T-helper 2 cell treated with Interferon-gamma antibody and Interleukin-4, amounts not matched to agents 5 μg/mL and 100 μg/mL, for 36 hours (primary cell): ENCODE measurements at regions not wholly inside any gene's neighbourhood (a gene's known extent, or its start where the extent isn't known, plus 50 kb on each side); places are given as distances from the start of the nearest gene placed in this dataset.
"Not testable (repeated sequence)": the region's sequence is repeated elsewhere in the genome, so short reads cannot be mapped to it uniquely, and the experiment has no call there.

ENCODE experiments used
- DNase-seq: peaks from one replicate; pipeline ENCODE4 v3.0.0; 2021; ENCODE audit warnings: low spot score
- H3K27ac Mint-ChIP-seq: one replicate; pipeline ENCODE4 v1.8.0; 2021; ENCODE audit warnings: mild to moderate bottlenecking, mixed read lengths
- H3K27me3 Mint-ChIP-seq: one replicate; pipeline ENCODE4 v1.8.0; 2021; ENCODE audit warnings: low read depth, mixed read lengths
- H3K36me3 Mint-ChIP-seq: one replicate; pipeline ENCODE4 v1.8.0; 2021; ENCODE audit warnings: low read depth, mixed read lengths
- H3K4me1 Mint-ChIP-seq: one replicate; pipeline ENCODE4 v1.8.0; 2021; ENCODE audit warnings: low read depth, mixed read lengths
- H3K4me3 Mint-ChIP-seq: one replicate; pipeline ENCODE4 v1.8.0; 2022; ENCODE audit warnings: mild to moderate bottlenecking, moderate library complexity, mixed read lengths
- H3K9me3 Mint-ChIP-seq: one replicate; pipeline ENCODE4 v1.8.0; 2021; ENCODE audit warnings: mixed read lengths

- Mint-ChIP-seq H3K9me3 (peaks cover 8% of the 10 kb centered on the region), H3K36me3 (no peaks in the 10 kb centered on the region), H3K4me3 (no peak overlapping the region), H3K27me3 (no peaks in the 10 kb centered on the region), H3K4me1 (no peaks in the 10 kb centered on the region), H3K27ac (no peak overlapping the region)
- DNase-seq, result no peak
Observed at GRCh38 chr17:70265471-70265870, 96.1 kb downstream of the KCNJ2 start.

- peaks cover 8% of the 10 kb centered on the region for H3K9me3 Mint-ChIP-seq
- no peak overlapping the region for H3K27ac Mint-ChIP-seq
- H3K4me3 Mint-ChIP-seq, result no peak overlapping the region
- no peak for DNase-seq
- no peaks in the 10 kb centered on the region for H3K36me3 Mint-ChIP-seq
- H3K27me3 Mint-ChIP-seq, result no peaks in the 10 kb centered on the region
- H3K4me1 Mint-ChIP-seq, result no peaks in the 10 kb centered on the region
Observed at GRCh38 chr17:70266394-70266793, 97.1 kb downstream of the KCNJ2 start.

- H3K27me3 Mint-ChIP-seq, result no peaks in the 10 kb centered on the region
- no peak overlapping the region for H3K4me3 Mint-ChIP-seq
- H3K4me1 Mint-ChIP-seq, result no peaks in the 10 kb centered on the region
- no peak for DNase-seq
- no peak overlapping the region for H3K27ac Mint-ChIP-seq
- peaks cover 8% of the 10 kb centered on the region for H3K9me3 Mint-ChIP-seq
- H3K36me3 Mint-ChIP-seq, result no peaks in the 10 kb centered on the region
Observed at GRCh38 chr17:70268383-70268782, 99.1 kb downstream of the KCNJ2 start.

GRCh38 chr17:70270554-70270953 lies 101.2 kb downstream of the KCNJ2 start:
- no peaks in the 10 kb centered on the region for H3K4me1 Mint-ChIP-seq
- H3K27ac Mint-ChIP-seq, result no peak overlapping the region
- peaks cover 8% of the 10 kb centered on the region for H3K9me3 Mint-ChIP-seq
- no peaks in the 10 kb centered on the region for H3K36me3 Mint-ChIP-seq
- H3K27me3 Mint-ChIP-seq, result no peaks in the 10 kb centered on the region
- DNase-seq, result no peak
- no peak overlapping the region for H3K4me3 Mint-ChIP-seq

GRCh38 chr17:70271200-70271599 lies 101.9 kb downstream of the KCNJ2 start:
- H3K36me3 Mint-ChIP-seq, result no peaks in the 10 kb centered on the region
- H3K4me3 Mint-ChIP-seq, result no peak overlapping the region
- no peaks in the 10 kb centered on the region for H3K4me1 Mint-ChIP-seq
- H3K27ac Mint-ChIP-seq, result no peak overlapping the region
- H3K9me3 Mint-ChIP-seq, result peaks cover 8% of the 10 kb centered on the region
- DNase-seq, result no peak
- H3K27me3 Mint-ChIP-seq, result no peaks in the 10 kb centered on the region

GRCh38 chr17:70271672-70272071 lies 102.3 kb downstream of the KCNJ2 start:
- no peaks in the 10 kb centered on the region for H3K4me1 Mint-ChIP-seq
- H3K27ac Mint-ChIP-seq, result no peak overlapping the region
- no peak overlapping the region for H3K4me3 Mint-ChIP-seq
- H3K9me3 Mint-ChIP-seq, result peaks cover 8% of the 10 kb centered on the region
- H3K36me3 Mint-ChIP-seq, result no peaks in the 10 kb centered on the region
- DNase-seq, result no peak
- H3K27me3 Mint-ChIP-seq, result no peaks in the 10 kb centered on the region

GRCh38 chr17:70274255-70274654 lies 104.9 kb downstream of the KCNJ2 start:
- Mint-ChIP-seq H3K36me3 (no peaks in the 10 kb centered on the region), H3K9me3 (peaks cover 1% of the 10 kb centered on the region), H3K4me1 (no peaks in the 10 kb centered on the region), H3K27ac (no peak overlapping the region), H3K4me3 (no peak overlapping the region), H3K27me3 (no peaks in the 10 kb centered on the region)
- no peak for DNase-seq

GRCh38 chr17:70276906-70277305 lies 107.6 kb downstream of the KCNJ2 start:
- H3K4me1 Mint-ChIP-seq, result no peaks in the 10 kb centered on the region
- no peaks in the 10 kb centered on the region for H3K27me3 Mint-ChIP-seq
- H3K36me3 Mint-ChIP-seq, result no peaks in the 10 kb centered on the region
- peaks cover 11% of the 10 kb centered on the region for H3K9me3 Mint-ChIP-seq
- H3K27ac Mint-ChIP-seq, result no peak overlapping the region
- H3K4me3 Mint-ChIP-seq, result no peak overlapping the region
- no peak for DNase-seq

- Mint-ChIP-seq H3K4me1 (no peaks in the 10 kb centered on the region), H3K27ac (no peak overlapping the region), H3K27me3 (no peaks in the 10 kb centered on the region), H3K9me3 (peaks cover 11% of the 10 kb centered on the region), H3K4me3 (no peak overlapping the region), H3K36me3 (no peaks in the 10 kb centered on the region)
- no peak for DNase-seq
Observed at GRCh38 chr17:70278844-70279462, 109.6 kb downstream of the KCNJ2 start.

- Mint-ChIP-seq H3K4me3 (no peak overlapping the region), H3K4me1 (no peaks in the 10 kb centered on the region), H3K27me3 (no peaks in the 10 kb centered on the region), H3K9me3 (peaks cover 2% of the 10 kb centered on the region), H3K36me3 (no peaks in the 10 kb centered on the region), H3K27ac (no peak overlapping the region)
- no peak for DNase-seq
Observed at GRCh38 chr17:70286391-70286790, 117.1 kb downstream of the KCNJ2 start.

GRCh38 chr17:70288540-70289290 lies 119.4 kb downstream of the KCNJ2 start:
- no peak for DNase-seq

GRCh38 chr17:70290770-70291169 lies 121.4 kb downstream of the KCNJ2 start:
- Mint-ChIP-seq H3K36me3 (no peaks in the 10 kb centered on the region), H3K27ac (no peak overlapping the region), H3K4me3 (no peak overlapping the region), H3K27me3 (no peaks in the 10 kb centered on the region), H3K9me3 (peaks cover 4% of the 10 kb centered on the region), H3K4me1 (no peaks in the 10 kb centered on the region)
- no peak for DNase-seq

More at GRCh38 chr17:70288540-70289290, 119.4 kb downstream of the KCNJ2 start:
- Mint-ChIP-seq H3K4me1 (no peaks in the 10 kb centered on the region), H3K27ac (no peak overlapping the region), H3K36me3 (no peaks in the 10 kb centered on the region), H3K4me3 (no peak overlapping the region), H3K27me3 (no peaks in the 10 kb centered on the region), H3K9me3 (no peaks in the 10 kb centered on the region)

GRCh38 chr17:70292366-70292765 lies 123.0 kb downstream of the KCNJ2 start:
- Mint-ChIP-seq H3K4me3 (no peak overlapping the region), H3K27ac (no peak overlapping the region), H3K9me3 (peaks cover 13% of the 10 kb centered on the region), H3K4me1 (no peaks in the 10 kb centered on the region), H3K36me3 (no peaks in the 10 kb centered on the region), H3K27me3 (no peaks in the 10 kb centered on the region)
- no peak for DNase-seq

- H3K27me3 Mint-ChIP-seq, H3K4me1 Mint-ChIP-seq, DNase-seq, H3K27ac Mint-ChIP-seq, H3K36me3 Mint-ChIP-seq, H3K4me3 Mint-ChIP-seq: not testable (repeated sequence)
- H3K9me3 Mint-ChIP-seq, result peaks cover 13% of the 10 kb centered on the region
Observed at GRCh38 chr17:70293564-70294310, 124.4 kb downstream of the KCNJ2 start.
